EH (cell line): ENCODE measurements at regions not wholly inside any gene's neighbourhood (a gene's known extent, or its start where the extent isn't known, plus 50 kb on each side); places are given as distances from the start of the nearest gene placed in this dataset.

Source experiments
- DNase-seq: peaks from one replicate; pipeline ENCODE4 v3.0.0-alpha.2; 2015; ENCODE audit warnings: low read depth

DNA sequence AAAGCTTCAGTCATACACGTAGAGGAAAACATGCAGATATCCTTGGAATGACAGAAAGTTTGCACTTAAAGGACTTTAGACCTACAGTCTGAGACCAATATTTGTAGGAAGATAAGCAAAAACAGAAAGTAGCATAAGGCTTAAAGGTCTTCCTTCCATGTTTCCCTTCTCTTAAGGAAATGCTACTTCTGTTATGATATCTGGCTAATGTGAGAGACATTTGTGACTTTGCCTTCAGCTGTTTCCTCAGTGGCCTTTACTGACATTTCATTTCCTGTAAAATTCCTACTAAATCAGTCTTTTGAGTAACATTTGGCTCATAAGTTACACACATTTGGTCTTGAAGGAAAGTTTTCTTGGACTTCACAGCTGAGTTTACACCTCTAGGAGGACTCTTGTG is 713.4 kb downstream of the TBC1D32 start:
- DNase-seq, result no peak

DNA sequence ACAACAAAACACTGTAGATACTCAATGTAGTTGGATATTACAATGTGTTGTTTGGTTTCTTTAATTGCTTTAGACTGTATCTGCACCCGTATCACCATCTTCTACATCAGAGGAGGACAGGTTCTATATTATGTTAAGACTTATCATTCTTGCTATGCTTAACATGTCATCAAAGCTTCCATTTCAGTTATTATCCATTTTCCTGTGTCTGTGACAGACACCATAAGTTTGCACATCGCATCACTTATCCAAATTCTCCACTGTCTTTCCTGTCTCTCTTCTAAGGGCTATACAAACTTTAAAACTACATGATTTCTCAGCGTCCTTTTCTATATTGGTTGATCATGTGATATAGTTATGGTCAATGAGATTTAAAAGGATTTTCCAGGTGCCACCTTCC is 719.0 kb downstream of the TBC1D32 start:
- no peak for DNase-seq

DNA sequence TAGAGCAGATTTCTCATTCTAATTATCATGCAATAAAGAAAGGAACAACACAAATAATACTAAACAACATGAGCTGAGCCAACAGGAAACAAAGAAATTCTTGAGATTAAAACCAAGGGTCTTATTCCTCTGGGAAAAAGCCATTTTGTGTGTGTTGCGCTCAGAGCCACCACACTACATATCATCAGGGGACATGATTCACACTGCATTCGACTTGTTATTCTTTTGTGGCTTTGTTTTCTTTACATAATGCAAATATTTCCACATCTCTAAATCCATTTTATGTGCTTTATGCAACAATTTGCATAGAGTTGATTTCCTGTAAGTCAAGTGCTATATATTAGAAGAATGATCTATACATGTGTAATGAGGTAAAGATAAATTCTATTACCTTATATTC is 719.6 kb downstream of the TBC1D32 start:
- DNase-seq, result no peak

DNA sequence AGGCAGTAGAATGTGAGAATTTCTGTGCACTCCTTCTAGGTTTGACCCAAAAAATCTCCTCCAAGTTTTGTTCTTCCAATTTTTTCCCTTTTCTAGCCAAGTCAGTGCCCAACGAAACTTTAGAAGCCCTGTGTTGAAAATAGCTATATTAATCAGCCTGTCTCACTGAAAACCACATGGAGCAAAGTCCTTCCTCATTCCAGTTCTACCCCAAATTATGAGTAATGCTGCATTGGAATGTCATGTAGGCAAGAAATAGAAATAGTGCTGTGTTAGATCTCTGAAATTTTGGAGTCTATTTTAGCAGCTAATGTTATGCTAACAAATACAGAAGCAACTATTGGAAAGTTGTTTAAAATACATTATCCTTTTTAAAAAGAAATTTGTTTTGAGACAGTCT is 725.5 kb downstream of the TBC1D32 start:
- DNase-seq, result no peak

GRCh38 chr6:120606743-120607142 is 727.5 kb downstream of the TBC1D32 start:
- DNase-seq, result no peak

GRCh38 chr6:120604510-120604909 is 729.8 kb downstream of the TBC1D32 start:
- no peak for DNase-seq

DNA sequence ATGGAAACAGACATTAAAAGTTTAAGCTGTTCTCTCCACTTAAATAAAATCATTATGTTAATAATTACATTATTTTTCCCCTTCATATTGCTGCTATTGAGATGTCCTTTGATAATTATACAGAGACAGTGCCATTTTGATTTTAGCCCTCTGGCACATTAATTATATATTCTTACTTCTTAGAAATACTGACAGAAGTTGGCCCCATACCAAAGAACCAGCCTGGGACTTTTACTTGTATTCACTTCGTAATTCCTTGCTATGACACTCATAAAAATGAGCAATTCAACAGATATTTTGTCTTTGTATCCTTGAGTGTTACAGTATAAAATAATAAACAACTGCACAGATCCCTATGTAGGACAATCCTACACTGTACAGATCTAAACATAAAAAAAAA is 743.7 kb downstream of the TBC1D32 start:
- DNase-seq, result no peak

DNA sequence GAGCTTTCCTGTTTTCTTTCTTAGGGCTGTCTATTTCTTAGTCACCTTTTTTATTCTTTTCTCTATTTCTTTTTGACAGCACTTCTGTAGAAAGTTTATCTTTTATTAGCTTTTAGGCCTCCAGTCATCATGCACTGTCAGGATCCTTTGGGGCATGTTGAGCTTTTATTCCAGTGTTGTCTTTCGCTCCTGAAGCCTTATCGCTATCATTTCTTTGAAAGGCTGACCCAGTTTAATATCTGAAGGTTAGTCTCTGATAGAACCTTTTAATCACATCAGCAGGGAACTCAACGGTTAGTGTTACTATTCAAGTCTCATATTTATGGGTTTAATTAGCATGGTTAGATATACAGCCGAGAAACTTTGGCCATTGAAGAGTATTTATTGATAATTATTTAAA is 745.9 kb downstream of the TBC1D32 start:
- DNase-seq, result no peak

- DNase-seq, result no peak
Observed at GRCh38 chr6:120587381-120587780, 746.9 kb downstream of the TBC1D32 start.

- no peak for DNase-seq
Observed at GRCh38 chr6:120584111-120584760, 750.0 kb downstream of the TBC1D32 start.

- DNase-seq, result no peak
Observed at GRCh38 chr6:120576061-120576460, 758.2 kb downstream of the TBC1D32 start.

DNA sequence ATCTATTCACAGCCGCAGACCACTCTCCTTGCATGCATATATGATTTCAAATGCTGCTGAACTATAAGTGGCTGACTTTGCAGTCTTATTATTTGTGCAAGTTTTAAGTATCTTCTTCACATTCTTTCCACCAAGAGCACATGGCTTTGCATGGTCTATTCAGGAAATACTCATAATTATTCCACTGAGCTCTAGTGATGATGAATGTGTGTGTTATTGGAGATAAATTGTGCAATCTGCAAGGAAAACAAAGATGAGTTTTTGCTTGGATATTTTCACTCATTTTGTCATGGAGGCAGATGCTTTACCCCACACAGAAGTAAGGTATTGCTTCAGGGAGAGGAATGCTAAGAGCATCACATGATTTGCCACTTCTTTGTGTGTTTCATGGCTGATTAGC is 764.6 kb downstream of the TBC1D32 start:
- no peak for DNase-seq

DNA sequence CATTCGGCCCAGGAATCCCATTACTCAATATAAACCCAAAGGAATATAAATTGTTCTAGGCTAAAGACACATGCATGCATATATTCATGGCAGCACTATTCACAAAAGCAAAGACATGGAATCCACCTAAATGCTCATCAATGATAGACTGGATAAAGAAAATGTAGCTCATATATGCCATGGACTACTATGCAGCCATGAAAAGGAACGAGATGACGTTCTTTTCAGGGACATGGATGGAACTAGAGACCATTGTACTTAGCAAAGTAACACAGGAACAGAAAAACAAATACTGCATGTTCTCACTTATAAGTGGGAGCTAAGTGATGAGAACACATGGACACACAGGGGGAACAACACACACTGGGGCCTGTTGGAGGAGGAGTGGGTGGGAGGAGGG is 769.5 kb downstream of the TBC1D32 start:
- DNase-seq, result no peak

DNA sequence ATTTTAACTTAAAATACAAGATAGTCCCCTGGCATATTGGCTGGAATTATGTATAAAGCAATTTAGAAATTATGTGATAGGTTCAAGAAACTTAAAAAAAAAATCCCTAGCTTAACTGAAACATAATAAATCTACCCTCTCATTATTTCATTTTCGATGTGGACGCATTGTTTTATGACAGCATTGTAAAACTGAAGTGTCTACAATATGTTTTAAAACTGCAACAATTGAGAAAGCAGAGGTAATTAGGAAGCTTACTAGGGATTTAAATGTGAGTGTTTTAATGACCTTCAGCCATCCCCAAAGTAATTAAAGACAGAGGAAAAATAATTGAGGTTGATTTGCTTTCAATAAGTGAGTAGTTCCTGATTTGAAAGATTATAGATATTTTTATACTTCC is 776.0 kb downstream of the TBC1D32 start:
- no peak for DNase-seq

DNA sequence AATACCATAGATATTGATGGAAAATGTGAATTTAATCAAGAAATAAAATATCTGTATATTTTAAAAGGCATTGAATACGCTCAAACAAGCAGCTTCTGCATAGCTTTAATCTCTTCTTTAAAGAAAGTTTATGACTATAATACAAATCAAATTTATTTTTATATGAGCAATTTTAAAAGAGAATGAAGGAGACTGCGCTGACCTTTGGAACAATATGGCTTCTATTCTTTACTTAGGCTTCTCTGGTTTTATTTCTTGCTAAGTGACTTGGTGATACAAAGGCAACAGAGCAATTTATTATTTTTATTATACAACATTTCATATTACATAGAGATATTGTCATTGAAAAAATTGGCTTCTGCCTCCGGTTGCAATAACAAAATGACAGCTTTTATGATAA is 776.7 kb downstream of the TBC1D32 start:
- no peak for DNase-seq

DNA sequence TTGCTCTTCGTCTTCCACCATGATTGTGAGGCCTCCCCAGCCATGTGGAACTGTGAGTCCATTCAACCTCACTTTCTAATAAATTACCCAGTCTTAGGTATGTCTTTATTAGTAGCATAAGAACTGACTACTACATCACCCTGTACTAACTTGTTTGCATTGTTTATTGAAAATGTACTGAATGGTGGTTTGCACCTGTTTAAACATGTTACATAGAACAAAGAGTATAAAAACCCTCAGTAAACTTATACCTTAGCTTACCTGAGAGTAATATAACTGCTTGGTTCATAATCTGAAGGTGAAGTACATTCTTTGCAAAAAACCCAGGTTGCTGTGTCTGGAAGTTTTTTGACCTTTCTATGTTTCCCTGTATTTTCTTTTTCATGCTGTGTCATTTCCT is 777.8 kb downstream of the TBC1D32 start:
- DNase-seq, result no peak

DNA sequence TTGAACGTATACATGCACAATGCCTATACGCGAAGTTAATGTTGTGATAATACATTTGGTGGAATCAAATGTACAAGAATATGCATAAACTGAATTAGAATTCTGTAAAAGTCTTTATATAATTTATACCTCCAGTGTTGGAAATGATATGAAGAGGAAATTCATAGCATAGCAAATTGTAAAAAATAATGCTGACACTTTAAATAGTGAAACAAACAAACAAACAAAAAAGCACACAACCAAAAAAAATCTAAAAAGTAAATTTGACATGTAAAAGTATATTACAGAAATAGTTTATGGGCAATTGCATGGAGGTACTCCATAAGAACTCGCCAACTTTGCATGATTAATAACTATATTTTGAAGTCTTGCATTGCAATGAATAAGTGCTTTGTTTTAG is 780.9 kb downstream of the TBC1D32 start:
- no peak for DNase-seq

DNA sequence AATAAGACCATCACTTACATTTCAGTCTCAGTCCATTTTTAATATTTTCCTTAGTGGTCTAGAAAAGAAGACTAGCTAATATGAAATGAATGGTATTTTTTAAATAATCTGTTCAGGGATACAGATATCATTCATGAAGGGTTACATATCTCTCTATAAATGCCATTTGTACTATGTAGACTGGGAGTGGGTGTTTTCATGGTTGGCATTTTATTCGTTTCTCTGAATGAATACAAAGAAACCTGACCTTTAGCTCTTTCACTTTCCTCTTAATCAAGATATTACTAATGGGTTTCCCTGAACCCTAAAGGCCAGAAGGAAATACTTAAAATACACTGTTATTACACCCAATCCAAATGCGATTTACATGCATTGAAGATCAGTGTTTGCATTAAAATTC is 788.9 kb downstream of the TBC1D32 start:
- no peak for DNase-seq

DNA sequence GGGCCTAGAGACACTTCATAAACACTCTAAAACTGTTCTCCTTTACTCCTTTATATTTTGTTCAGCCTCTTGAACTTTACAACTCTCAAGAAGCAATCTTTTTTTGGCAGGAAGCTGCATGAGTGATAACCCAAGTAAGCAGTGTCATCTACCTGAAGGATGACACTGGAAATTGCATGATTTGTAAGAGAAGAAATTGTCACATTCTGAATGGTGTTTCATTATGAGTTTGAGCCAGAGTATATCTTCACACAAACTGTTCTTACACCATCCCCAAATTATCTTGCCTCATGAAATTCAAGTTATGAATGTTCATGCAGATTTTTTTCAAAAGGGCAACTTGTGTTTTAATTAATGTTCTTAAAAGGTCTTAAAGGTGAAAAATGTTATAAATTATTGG is 799.3 kb downstream of the TBC1D32 start:
- DNase-seq, result no peak

GRCh38 chr6:120526576-120526975 is 807.7 kb downstream of the TBC1D32 start:
- no peak for DNase-seq

DNA sequence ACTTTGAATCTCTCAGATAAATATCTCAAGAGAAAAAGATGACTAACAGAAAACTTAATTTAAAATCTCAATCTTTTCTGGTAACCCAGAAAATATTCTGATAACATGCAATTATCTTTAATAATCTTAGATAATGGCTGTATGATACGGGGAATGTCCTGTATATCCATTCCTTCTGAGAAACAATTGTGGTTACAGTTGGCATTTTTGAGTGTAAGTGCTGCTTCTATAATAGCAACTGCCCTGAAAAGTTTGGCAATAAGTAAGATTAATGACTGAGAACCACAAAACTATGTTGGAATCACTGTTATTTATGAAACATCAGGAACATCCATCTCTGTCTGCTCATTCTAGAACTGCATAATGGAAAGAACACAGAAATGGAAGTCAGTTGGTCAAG is 819.7 kb downstream of the TBC1D32 start:
- DNase-seq, result no peak

- no peak for DNase-seq
Observed at GRCh38 chr6:120511712-120512111, 822.6 kb downstream of the TBC1D32 start.

- DNase-seq, result no peak
Observed at GRCh38 chr6:120498711-120499110, 835.6 kb downstream of the TBC1D32 start.

DNA sequence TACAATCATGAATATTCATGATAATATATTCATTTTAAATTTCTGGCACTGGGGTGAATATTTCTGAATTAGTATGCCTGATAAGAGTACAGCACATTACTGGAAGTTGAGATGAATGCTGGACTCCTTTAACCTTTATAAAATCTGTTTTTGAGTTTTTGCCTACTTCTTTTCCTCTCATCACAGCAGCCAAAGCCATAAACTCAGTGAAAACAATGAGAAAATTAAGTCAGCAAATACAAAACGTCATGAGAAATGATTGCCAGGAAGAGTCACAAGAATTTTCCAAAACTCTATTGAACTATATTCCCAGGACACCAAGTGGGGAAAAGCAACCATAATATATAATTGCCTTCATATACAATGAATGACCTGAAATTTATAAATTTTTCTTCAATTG is 837.6 kb downstream of the TBC1D32 start:
- no peak for DNase-seq

DNA sequence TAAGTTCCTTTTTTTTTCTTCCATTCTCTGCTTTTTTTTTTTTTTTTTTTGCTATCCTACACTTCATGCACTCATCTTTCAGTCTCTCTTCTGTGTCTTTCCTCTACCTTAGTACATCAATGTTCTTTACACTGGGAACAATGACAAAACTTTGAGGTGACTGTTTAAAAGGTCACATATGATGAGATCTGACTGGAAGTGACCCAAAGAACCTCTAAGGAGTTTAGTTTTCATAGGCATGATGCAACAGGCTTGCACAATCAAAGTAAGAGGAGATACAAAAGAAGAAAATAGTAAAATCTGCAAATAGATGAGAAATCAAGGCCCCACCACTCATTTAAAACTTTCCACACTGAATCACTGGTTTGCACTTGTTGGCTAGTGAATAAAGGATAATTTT is 840.8 kb downstream of the TBC1D32 start:
- no peak for DNase-seq
